ENCODE measurements at regions not wholly inside any gene's neighbourhood (a gene's known extent, or its start where the extent isn't known, plus 50 kb on each side); places are given as distances from the start of the nearest gene placed in this dataset.

- Histone ChIP-seq H3F3A (ENCODE audit: low read depth) (no peaks in the 10 kb centered on the region), H3K9me3 (ENCODE audit: insufficient read depth, low read depth, low read length) (no peaks in the 10 kb centered on the region; the same call in 1 of the 2 replicates), H3K27me3 (ENCODE audit: insufficient read depth, low read length, poor library complexity, severe bottlenecking) (no peaks in the 10 kb centered on the region), H3K9ac (ENCODE audit: low read depth, low read length, poor library complexity, severe bottlenecking) (no peak overlapping the region), H3K4me2 (ENCODE audit: low read depth, low read length, poor library complexity, severe bottlenecking) (no peak overlapping the region), H4K20me1 (ENCODE audit: insufficient read depth, low read length, poor library complexity, severe bottlenecking) (no peaks in the 10 kb centered on the region), H3K79me2 (ENCODE audit: insufficient read depth, low read length) (no peaks in the 10 kb centered on the region), H3K4me3 (ENCODE audit: low read length, poor library complexity, severe bottlenecking) (no peak overlapping the region), H3K36me3 (ENCODE audit: insufficient read depth, low read length) (no peaks in the 10 kb centered on the region), H2AFZ (ENCODE audit: low read length) (no peak overlapping the region), H3K4me1 (ENCODE audit: insufficient read depth, low read length, poor library complexity, severe bottlenecking) (no peaks in the 10 kb centered on the region), H3K9me2 (replicated peaks; ENCODE audit: low read depth, low read length) (no peaks in the 10 kb centered on the region)
- TF ChIP-seq CTCF (conservative IDR thresholded peaks at IDR 0.05; ENCODE audit: low read length) = no peak
- TF ChIP-seq EZH2phosphoT487 (IDR thresholded peaks at IDR 0.05; ENCODE audit: borderline replicate concordance) = no peak
Measured at GRCh38 chr22:47654922-47655491, 892.6 kb downstream of the TBC1D22A start.

GRCh38 chr22:47653921-47654320 lies 891.5 kb downstream of the TBC1D22A start:
- TF ChIP-seq CTCF (conservative IDR thresholded peaks at IDR 0.05; ENCODE audit: low read length) (no peak), EZH2phosphoT487 (IDR thresholded peaks at IDR 0.05; ENCODE audit: borderline replicate concordance) (no peak)
- H3K27me3 ChIP-seq (ENCODE audit: insufficient read depth, low read length, poor library complexity, severe bottlenecking) = no peaks in the 10 kb centered on the region

GRCh38 chr22:47651216-47651987 lies 889.0 kb downstream of the TBC1D22A start:
- Histone ChIP-seq H3K4me3 (ENCODE audit: low read length, poor library complexity, severe bottlenecking) (no peak overlapping the region), H3K79me2 (ENCODE audit: insufficient read depth, low read length) (no peaks in the 10 kb centered on the region), H3K4me1 (ENCODE audit: insufficient read depth, low read length, poor library complexity, severe bottlenecking) (no peaks in the 10 kb centered on the region), H3K9me2 (replicated peaks; ENCODE audit: low read depth, low read length) (no peaks in the 10 kb centered on the region), H3K4me2 (ENCODE audit: low read depth, low read length, poor library complexity, severe bottlenecking) (no peak overlapping the region), H3K9me3 (ENCODE audit: insufficient read depth, low read depth, low read length) (no peaks in the 10 kb centered on the region; the same call in 1 of the 2 replicates), H3K27me3 (ENCODE audit: insufficient read depth, low read length, poor library complexity, severe bottlenecking) (no peaks in the 10 kb centered on the region), H4K20me1 (ENCODE audit: insufficient read depth, low read length, poor library complexity, severe bottlenecking) (no peaks in the 10 kb centered on the region), H2AFZ (ENCODE audit: low read length) (no peak overlapping the region), H3K36me3 (ENCODE audit: insufficient read depth, low read length) (no peaks in the 10 kb centered on the region), H3K9ac (ENCODE audit: low read depth, low read length, poor library complexity, severe bottlenecking) (no peak overlapping the region), H3F3A (ENCODE audit: low read depth) (no peaks in the 10 kb centered on the region)
- TF ChIP-seq CTCF (conservative IDR thresholded peaks at IDR 0.05; ENCODE audit: low read length) (no peak), EZH2phosphoT487 (IDR thresholded peaks at IDR 0.05; ENCODE audit: borderline replicate concordance) (no peak)

More at GRCh38 chr22:47653921-47654320, 891.5 kb downstream of the TBC1D22A start:
- no peaks in the 10 kb centered on the region; the same call in 1 of the 2 replicates for H3K9me3 ChIP-seq (ENCODE audit: insufficient read depth, low read depth, low read length)
- no peak overlapping the region for H2AFZ ChIP-seq (ENCODE audit: low read length)
- H4K20me1 ChIP-seq (ENCODE audit: insufficient read depth, low read length, poor library complexity, severe bottlenecking) = no peaks in the 10 kb centered on the region
- no peaks in the 10 kb centered on the region for H3K79me2 ChIP-seq (ENCODE audit: insufficient read depth, low read length)
- H3K9ac ChIP-seq (ENCODE audit: low read depth, low read length, poor library complexity, severe bottlenecking) = no peak overlapping the region
- no peaks in the 10 kb centered on the region for H3F3A ChIP-seq (ENCODE audit: low read depth)
- no peak overlapping the region for H3K4me2 ChIP-seq (ENCODE audit: low read depth, low read length, poor library complexity, severe bottlenecking)
- H3K4me3 ChIP-seq (ENCODE audit: low read length, poor library complexity, severe bottlenecking) = no peak overlapping the region
- H3K36me3 ChIP-seq (ENCODE audit: insufficient read depth, low read length) = no peaks in the 10 kb centered on the region
- H3K9me2 ChIP-seq (replicated peaks; ENCODE audit: low read depth, low read length) = no peaks in the 10 kb centered on the region
- H3K4me1 ChIP-seq (ENCODE audit: insufficient read depth, low read length, poor library complexity, severe bottlenecking) = no peaks in the 10 kb centered on the region
